ENCODE measurements at regions not wholly inside any gene's neighbourhood (a gene's known extent, or its start where the extent isn't known, plus 50 kb on each side); places are given as distances from the start of the nearest gene placed in this dataset.

DNA sequence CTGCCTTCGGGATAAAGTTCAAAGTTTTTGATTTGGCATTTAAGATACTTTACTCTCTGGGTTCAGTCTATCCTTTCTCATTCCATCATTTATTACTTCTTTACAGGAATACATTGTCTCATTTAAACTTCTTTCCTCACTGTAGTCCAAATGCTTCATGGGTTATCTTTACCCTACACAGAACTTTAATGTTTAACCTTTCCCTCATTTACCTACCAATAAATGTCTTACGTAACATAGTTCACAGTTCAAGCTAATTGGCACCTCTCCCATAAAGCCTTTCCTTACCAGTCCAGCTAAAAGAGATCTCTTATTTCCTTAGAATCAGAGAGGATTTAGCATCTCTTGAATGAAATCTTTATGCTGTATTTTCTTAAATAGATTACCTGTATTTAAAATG, 476.3 kb upstream of the SEL1L start:
- no peak for DNase-seq
- Histone ChIP-seq H2AFZ (ENCODE audit: insufficient read depth, low read depth, low read length, poor library complexity, severe bottlenecking) (no peak overlapping the region), H3K79me2 (ENCODE audit: insufficient read depth, low read length) (no peaks in the 10 kb centered on the region), H3K36me3 (replicated peaks in 1 of 2; ENCODE audit: control insufficient read depth in 1 of 2, insufficient read depth in 2 of 2, low read length in 2 of 2) (no peaks in the 10 kb centered on the region), H3K4me1 (ENCODE audit: control insufficient read depth in 1 of 2, insufficient read depth in 2 of 2, low read length in 2 of 2) (no peaks in the 10 kb centered on the region), H3K4me3 (replicated peaks in 1 of 3; ENCODE audit: low read depth in 2 of 3, low read length in 3 of 3) (no peak overlapping the region), H4K20me1 (ENCODE audit: insufficient read depth, low read length) (no peaks in the 10 kb centered on the region), H3K4me2 (replicated peaks; ENCODE audit: extremely low read depth, low read length, poor library complexity, severe bottlenecking) (no peak overlapping the region), H3K9me3 (replicated peaks in 1 of 2; ENCODE audit: control insufficient read depth in 1 of 2, insufficient read depth in 1 of 2, low read length in 2 of 2) (peaks cover 0 to 10% of the 10 kb centered on the region in 2 donors), H3K9ac (ENCODE audit: insufficient read depth, low read length, poor library complexity, severe bottlenecking) (no peak overlapping the region), H3K27me3 (ENCODE audit: control insufficient read depth in 2 of 2, insufficient read depth in 2 of 2, low read length in 2 of 2) (no peaks in the 10 kb centered on the region), H3K27ac (ENCODE audit: low read depth in 1 of 2, low read length in 2 of 2) (no peak overlapping the region)
- Mint-ChIP-seq H3K27ac (no peak overlapping the region), H3K9me3 (peaks cover 0 to 3% (median 2%) of the 10 kb centered on the region in 7 donors), H3K4me3 (no peak overlapping the region), H3K4me1 (no peaks in the 10 kb centered on the region), H3K36me3 (no peaks in the 10 kb centered on the region), H3K27me3 (ENCODE audit: low read depth in 3 of 3) (peaks cover 0 to 4% (median 0%) of the 10 kb centered on the region in 3 donors)
- intact Hi-C loops (cut with micrococcal nuclease): no loop called here
- TF ChIP-seq, protein P1, sequence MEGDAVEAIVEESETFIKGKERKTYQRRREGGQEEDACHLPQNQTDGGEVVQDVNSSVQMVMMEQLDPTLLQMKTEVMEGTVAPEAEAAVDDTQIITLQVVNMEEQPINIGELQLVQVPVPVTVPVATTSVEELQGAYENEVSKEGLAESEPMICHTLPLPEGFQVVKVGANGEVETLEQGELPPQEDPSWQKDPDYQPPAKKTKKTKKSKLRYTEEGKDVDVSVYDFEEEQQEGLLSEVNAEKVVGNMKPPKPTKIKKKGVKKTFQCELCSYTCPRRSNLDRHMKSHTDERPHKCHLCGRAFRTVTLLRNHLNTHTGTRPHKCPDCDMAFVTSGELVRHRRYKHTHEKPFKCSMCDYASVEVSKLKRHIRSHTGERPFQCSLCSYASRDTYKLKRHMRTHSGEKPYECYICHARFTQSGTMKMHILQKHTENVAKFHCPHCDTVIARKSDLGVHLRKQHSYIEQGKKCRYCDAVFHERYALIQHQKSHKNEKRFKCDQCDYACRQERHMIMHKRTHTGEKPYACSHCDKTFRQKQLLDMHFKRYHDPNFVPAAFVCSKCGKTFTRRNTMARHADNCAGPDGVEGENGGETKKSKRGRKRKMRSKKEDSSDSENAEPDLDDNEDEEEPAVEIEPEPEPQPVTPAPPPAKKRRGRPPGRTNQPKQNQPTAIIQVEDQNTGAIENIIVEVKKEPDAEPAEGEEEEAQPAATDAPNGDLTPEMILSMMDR (IDR thresholded peaks at IDR 0.05): no peak
- WGBS (ENCODE audit: insufficient coverage): 100% methylated on average over 1 of the region's 2 CpGs

DNA sequence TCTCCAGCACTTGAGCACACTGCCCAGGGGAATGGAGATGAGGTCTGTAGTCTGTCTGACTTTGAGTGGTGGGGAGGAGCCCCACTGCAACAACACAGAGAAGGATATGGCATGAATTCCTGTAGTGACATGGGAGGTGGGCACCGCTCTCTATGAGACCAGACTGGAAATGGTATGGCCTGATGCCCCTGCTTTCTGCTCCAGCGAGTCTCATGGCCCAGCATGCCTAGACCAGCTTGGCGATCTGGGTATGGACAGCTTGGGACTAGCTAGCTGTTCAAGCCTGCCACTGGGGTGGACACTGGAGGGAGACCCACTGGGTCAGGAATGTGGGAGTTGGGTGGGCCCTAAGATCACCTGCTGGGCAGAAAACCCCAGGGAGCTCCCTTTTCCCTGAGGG, 477.8 kb upstream of the SEL1L start:
- no peak overlapping the region for H3K4me3 Mint-ChIP-seq
- TF ChIP-seq, protein P1 (IDR thresholded peaks at IDR 0.05): no peak

More for the DNA sequence above, 477.8 kb upstream of the SEL1L start:
- Histone ChIP-seq H3K4me3 (replicated peaks in 1 of 3; ENCODE audit: low read depth in 2 of 3, low read length in 3 of 3) (no peak overlapping the region), H3K27me3 (ENCODE audit: control insufficient read depth in 2 of 2, insufficient read depth in 2 of 2, low read length in 2 of 2) (no peaks in the 10 kb centered on the region), H3K9ac (ENCODE audit: insufficient read depth, low read length, poor library complexity, severe bottlenecking) (no peak overlapping the region), H3K36me3 (replicated peaks in 1 of 2; ENCODE audit: control insufficient read depth in 1 of 2, insufficient read depth in 2 of 2, low read length in 2 of 2) (no peaks in the 10 kb centered on the region), H4K20me1 (ENCODE audit: insufficient read depth, low read length) (no peaks in the 10 kb centered on the region), H2AFZ (ENCODE audit: insufficient read depth, low read depth, low read length, poor library complexity, severe bottlenecking) (no peak overlapping the region), H3K27ac (ENCODE audit: low read depth in 1 of 2, low read length in 2 of 2) (no peak overlapping the region), H3K9me3 (replicated peaks in 1 of 2; ENCODE audit: control insufficient read depth in 1 of 2, insufficient read depth in 1 of 2, low read length in 2 of 2) (peaks cover 0 to 10% of the 10 kb centered on the region in 2 donors), H3K4me1 (ENCODE audit: control insufficient read depth in 1 of 2, insufficient read depth in 2 of 2, low read length in 2 of 2) (no peaks in the 10 kb centered on the region), H3K4me2 (replicated peaks; ENCODE audit: extremely low read depth, low read length, poor library complexity, severe bottlenecking) (no peak overlapping the region), H3K79me2 (ENCODE audit: insufficient read depth, low read length) (no peaks in the 10 kb centered on the region)
- no peak overlapping the region for H3K27ac Mint-ChIP-seq
- intact Hi-C loops (cut with micrococcal nuclease): no loop called here
- H3K9me3 Mint-ChIP-seq: peaks cover 0 to 3% (median 2%) of the 10 kb centered on the region in 7 donors
- H3K4me1 Mint-ChIP-seq: no peaks in the 10 kb centered on the region
- no peaks in the 10 kb centered on the region for H3K27me3 Mint-ChIP-seq (ENCODE audit: low read depth in 3 of 3)
- no peak for DNase-seq
- H3K36me3 Mint-ChIP-seq: no peaks in the 10 kb centered on the region
- 100% methylated on average over 3 of the region's 3 CpGs for WGBS (ENCODE audit: insufficient coverage)

Measured in CD14-positive monocyte (primary cell).